Non-pigmented ciliary epithelial cell (primary cell): ENCODE measurements at regions not wholly inside any gene's neighbourhood (a gene's known extent, or its start where the extent isn't known, plus 50 kb on each side); places are given as distances from the start of the nearest gene placed in this dataset.

Experiments
- DNase-seq: peaks from one replicate; pipeline ENCODE4 v3.0.0-alpha.2; 2010; ENCODE audit warnings: low read depth

GRCh38 chr2:207257251-207258250, 91.8 kb upstream of the KLF7 start:
- no peak for DNase-seq

- DNase-seq, result peak; percentile 94
Measured at GRCh38 chr2:207258263-207258991, 92.7 kb upstream of the KLF7 start.

- DNase-seq, result no peak
Measured at GRCh38 chr2:207260021-207260420, 94.3 kb upstream of the KLF7 start.

- no peak for DNase-seq
Measured at GRCh38 chr2:207260947-207261346, 95.2 kb upstream of the KLF7 start.

- no peak for DNase-seq
Measured at GRCh38 chr2:207264310-207264709, 98.6 kb upstream of the KLF7 start.

GRCh38 chr2:207265332-207265731, 99.6 kb upstream of the KLF7 start:
- no peak for DNase-seq

GRCh38 chr2:207265869-207266268, 100.1 kb upstream of the KLF7 start:
- no peak for DNase-seq

GRCh38 chr2:207266648-207267047, 100.9 kb upstream of the KLF7 start:
- no peak for DNase-seq

GRCh38 chr2:207269038-207269437, 103.3 kb upstream of the KLF7 start:
- no peak for DNase-seq

- no peak for DNase-seq
Measured at GRCh38 chr2:207274530-207275189, 108.9 kb upstream of the KLF7 start.

GRCh38 chr2:207275779-207276178, 110.0 kb upstream of the KLF7 start:
- DNase-seq, result no peak

GRCh38 chr2:207276248-207276647, 110.5 kb upstream of the KLF7 start:
- DNase-seq, result no peak

GRCh38 chr2:207276858-207277257, 111.1 kb upstream of the KLF7 start:
- no peak for DNase-seq

- no peak for DNase-seq
Measured at GRCh38 chr2:207279520-207279919, 113.8 kb upstream of the KLF7 start.

- DNase-seq, result no peak
Measured at GRCh38 chr2:207281436-207281835, 115.7 kb upstream of the KLF7 start.

GRCh38 chr2:207282916-207283315, 117.2 kb upstream of the KLF7 start:
- no peak for DNase-seq

- no peak for DNase-seq
Measured at GRCh38 chr2:207283356-207283755, 117.6 kb upstream of the KLF7 start.

GRCh38 chr2:207284556-207285472, 119.1 kb upstream of the KLF7 start:
- DNase-seq, result no peak

GRCh38 chr2:207285473-207285815, 119.7 kb upstream of the KLF7 start:
- DNase-seq, result no peak

- no peak for DNase-seq
Measured at GRCh38 chr2:207286106-207286505, 120.4 kb upstream of the KLF7 start.

- no peak for DNase-seq
Measured at GRCh38 chr2:207288628-207289027, 122.9 kb upstream of the KLF7 start.
